H1 (cell line): ENCODE measurements at regions not wholly inside any gene's neighbourhood (a gene's known extent, or its start where the extent isn't known, plus 50 kb on each side); places are given as distances from the start of the nearest gene placed in this dataset.

Experiments used
- CTCF ChIA-PET: fragments of 300-600 bp; sonication (Branson Sonifier 250); formaldehyde crosslinking; loops from one replicate; lab custom pipeline; 2021; ENCODE audit not compliant: partially characterized antibody; lab: Charles Lee
- POLR2A ChIA-PET: fragments of 300-600 bp; sonication (Branson Sonifier 250); formaldehyde crosslinking; loops from one replicate; lab custom pipeline; 2021; ENCODE audit warnings: inconsistent platforms; ENCODE audit not compliant: partially characterized antibody; lab: Charles Lee
- DNase-seq, 2 experiments: peaks; one replicate each; pipeline versions ENCODE4 v3.0.0 to v3.0.0-alpha.2; 2010 to 2022; ENCODE audit warnings: low spot score in 2 of 2, low read depth in 1 of 2, mixed read lengths in 1 of 2
- FAIRE-seq: peaks from 2 replicates; lab custom pipeline; 2011; peaks lifted over from hg19 to GRCh38; lab: Jason Lieb, UNC
- H2AFZ ChIP-seq: 2 replicates; pipeline ENCODE4 v1.8.1; 2012; ENCODE audit warnings: low read length, inconsistent platforms
- H2AK5ac ChIP-seq: 2 replicates; pipeline ENCODE4 v1.6.1; 2013; ENCODE audit warnings: low read depth, low read length
- H2BK120ac ChIP-seq: replicated peaks from 2 replicates; pipeline ENCODE3; 2013; ENCODE audit warnings: low read depth, low read length, inconsistent platforms
- H2BK12ac ChIP-seq: 2 replicates; pipeline ENCODE4 v1.6.1; 2013; ENCODE audit warnings: low read depth, low read length
- H2BK15ac ChIP-seq: 2 replicates; pipeline ENCODE4 v1.6.1; 2013; ENCODE audit warnings: low read length
- H2BK20ac ChIP-seq: 2 replicates; pipeline ENCODE4 v1.6.1; 2013; ENCODE audit warnings: low read length
- H2BK5ac ChIP-seq: 2 replicates; pipeline ENCODE4 v1.6.1; 2013; ENCODE audit warnings: low read depth, low read length
- H3K14ac ChIP-seq: 2 replicates; pipeline ENCODE4 v1.6.1; 2013; ENCODE audit warnings: inconsistent platforms; ENCODE audit not compliant: insufficient read length
- H3K18ac ChIP-seq: 2 replicates; pipeline ENCODE4 v1.6.1; 2013; ENCODE audit warnings: low read length; ENCODE audit errors: extremely low read depth
- H3K23ac ChIP-seq: 2 replicates; pipeline ENCODE4 v1.6.1; 2013; ENCODE audit warnings: inconsistent platforms; ENCODE audit not compliant: insufficient read length
- H3K23me2 ChIP-seq: 2 replicates; pipeline ENCODE4 v1.6.1; 2013; ENCODE audit warnings: low read depth, low read length
- H3K27ac ChIP-seq: 2 replicates; pipeline ENCODE4 v1.6.1; 2011; ENCODE audit warnings: low read depth, low read length, inconsistent platforms
- H3K27me3 ChIP-seq, 4 experiments: replicated peaks in 1 of 4; 1 replicate in 1 of 4; 2 replicates in 3 of 4; pipeline versions ENCODE4 v1.6.1 to v1.8.1; 2011 to 2013; ENCODE audit warnings: low read length in 3 of 4, mild to moderate bottlenecking in 3 of 4, inconsistent platforms in 2 of 4, mixed read lengths in 2 of 4, moderate library complexity in 1 of 4; ENCODE audit not compliant: control insufficient read depth in 3 of 4, insufficient read depth in 3 of 4; ENCODE audit errors: extremely low read depth in 1 of 4
- H3K36me3 ChIP-seq, 4 experiments: 2 replicates each; pipeline versions ENCODE4 v1.6.1 to v1.8.1; 2011 to 2013; ENCODE audit warnings: mild to moderate bottlenecking in 4 of 4, low read length in 3 of 4, moderate library complexity in 2 of 4, control low read depth in 1 of 4, inconsistent platforms in 1 of 4; ENCODE audit not compliant: insufficient read depth in 4 of 4, control insufficient read depth in 2 of 4
- H3K4ac ChIP-seq: replicated peaks from 2 replicates; pipeline ENCODE3; 2013; ENCODE audit warnings: low read length, low read depth, mixed read lengths, inconsistent platforms; ENCODE audit not compliant: insufficient read length
- H3K4me1 ChIP-seq, 4 experiments: replicated peaks in 1 of 4; 1 replicate in 1 of 4; 2 replicates in 3 of 4; pipeline versions ENCODE4 v1.6.1 to v1.8.1; 2011 to 2013; ENCODE audit warnings: low read length in 3 of 4, inconsistent platforms in 2 of 4, mixed read lengths in 1 of 4; ENCODE audit not compliant: insufficient read depth in 4 of 4, control insufficient read depth in 3 of 4
- H3K4me2 ChIP-seq, 2 experiments: 2 replicates each; pipeline versions ENCODE4 v1.6.1 to v1.8.1; 2011 to 2013; ENCODE audit warnings: low read depth in 2 of 2, low read length in 2 of 2, control low read depth in 1 of 2, inconsistent platforms in 1 of 2, mild to moderate bottlenecking in 1 of 2; ENCODE audit not compliant: insufficient read depth in 1 of 2
- H3K4me3 ChIP-seq, 4 experiments: fragments of 200-600, 300-600 bp in 1 of 4; sonication (generic), shearing (Covaris generic), sonication (Bioruptor Twin) in 1 of 4; 2 replicates each; pipeline versions ENCODE4 v1.5.1 to v1.8.1; 2011 to 2016; ENCODE audit warnings: low read length in 4 of 4, low read depth in 3 of 4, control low read depth in 2 of 4, inconsistent platforms in 2 of 4, mild to moderate bottlenecking in 2 of 4, mixed read lengths in 1 of 4, moderate library complexity in 1 of 4; ENCODE audit not compliant: insufficient read depth in 2 of 4; ENCODE audit errors: extremely low read depth in 1 of 4
- H3K56ac ChIP-seq: replicated peaks from 2 replicates; pipeline ENCODE3; 2013; ENCODE audit warnings: low read depth, mild to moderate bottlenecking, mixed read lengths, low read length, inconsistent platforms; ENCODE audit not compliant: insufficient read length
- H3K79me1 ChIP-seq: 2 replicates; pipeline ENCODE4 v1.6.1; 2013; ENCODE audit warnings: low read depth, low read length, control low read depth
- H3K79me2 ChIP-seq, 2 experiments: 2 replicates each; pipeline versions ENCODE4 v1.6.1 to v1.8.1; 2012 to 2013; ENCODE audit warnings: low read length in 2 of 2, mild to moderate bottlenecking in 2 of 2, inconsistent platforms in 1 of 2; ENCODE audit not compliant: insufficient read depth in 2 of 2, control insufficient read depth in 1 of 2
- H3K9ac ChIP-seq, 4 experiments: replicated peaks in 1 of 4; 1 replicate in 1 of 4; 2 replicates in 3 of 4; pipeline versions ENCODE4 v1.6.1 to v1.8.1; 2011 to 2013; ENCODE audit warnings: low read depth in 3 of 4, low read length in 3 of 4, control low read depth in 2 of 4, mild to moderate bottlenecking in 2 of 4, moderate library complexity in 2 of 4, inconsistent platforms in 1 of 4; ENCODE audit errors: extremely low read depth in 1 of 4
- H3K9me3 ChIP-seq, 2 experiments: 2 replicates each; pipeline versions ENCODE4 v1.6.1 to v1.8.1; 2012 to 2013; ENCODE audit warnings: mild to moderate bottlenecking in 2 of 2, moderate library complexity in 2 of 2, control low read depth in 1 of 2, inconsistent platforms in 1 of 2, low read depth in 1 of 2, low read length in 1 of 2, mixed read lengths in 1 of 2; ENCODE audit not compliant: insufficient read depth in 2 of 2
- H4K20me1 ChIP-seq, 2 experiments: replicated peaks in 1 of 2; 2 replicates each; pipeline versions ENCODE3 to v1.8.1; 2011 to 2013; ENCODE audit warnings: inconsistent platforms in 2 of 2, low read length in 2 of 2, mild to moderate bottlenecking in 1 of 2; ENCODE audit not compliant: insufficient read depth in 2 of 2, control insufficient read depth in 1 of 2
- H4K5ac ChIP-seq: 2 replicates; pipeline ENCODE4 v1.6.1; 2013; ENCODE audit warnings: low read length, low read depth, mixed read lengths, inconsistent platforms; ENCODE audit not compliant: insufficient read length
- H4K8ac ChIP-seq: 2 replicates; pipeline ENCODE4 v1.8.0; 2013; ENCODE audit warnings: mild to moderate bottlenecking, moderate library complexity, low read length, inconsistent platforms; ENCODE audit not compliant: insufficient read depth; ENCODE audit errors: extremely low read depth
- H4K91ac ChIP-seq: replicated peaks from 2 replicates; pipeline ENCODE3; 2013; ENCODE audit warnings: low read length, mixed read lengths, inconsistent platforms; ENCODE audit not compliant: insufficient read length
- MAFK ChIP-seq: IDR thresholded peaks from 2 replicates; pipeline ENCODE4 v1.6.1; 2012; ENCODE audit warnings: low read depth, mild to moderate bottlenecking, improper control_type of control experiment, low read length
- TEAD4 ChIP-seq: IDR thresholded peaks from 2 replicates; pipeline ENCODE4 v1.6.1; 2012; ENCODE audit warnings: low read depth, low read length, inconsistent platforms, mixed read lengths
- WGBS, 2 experiments: shearing (Covaris generic) in 1 of 2; methylation state at CpG; one replicate each; pipeline versions ENCODE4 v1.1.6 to v1.1.7; 2013 to 2015; ENCODE audit warnings: low lambda C conversion rate in 2 of 2, mixed read lengths in 2 of 2, inconsistent platforms in 1 of 2, low coverage in 1 of 2, missing lambda C conversion rate in 1 of 2; ENCODE audit not compliant: insufficient replicate concordance in 2 of 2, insufficient coverage in 1 of 2, insufficient read length in 1 of 2; ENCODE audit errors: extremely low coverage in 1 of 2, missing lambda C conversion rate in 1 of 2; 5-methylcytosine and 5-hydroxymethylcytosine counted together

GRCh38 chr1:93779540-93780165, 98.0 kb upstream of the BCAR3 start:
- FAIRE-seq (no peak), DNase-seq (peak in 1 of 2 experiments; percentile 36)
- Histone ChIP-seq H3K23me2 (no peaks in the 10 kb centered on the region), H3K18ac (no peak overlapping the region; the same call in 1 of the 2 replicates), H3K4me3 (no peak overlapping the region), H3K4ac (no peak overlapping the region), H4K20me1 (no peaks in the 10 kb centered on the region), H3K4me2 (no peak overlapping the region), H2AK5ac (no peak overlapping the region), H3K9ac (no peak overlapping the region), H3K23ac (no peak overlapping the region), H3K36me3 (no peaks in the 10 kb centered on the region), H3K27me3 (no peaks in the 10 kb centered on the region), H4K8ac (no peak overlapping the region), H4K5ac (no peak overlapping the region), H4K91ac (no peak overlapping the region), H2BK15ac (no peak overlapping the region), H3K14ac (no peak overlapping the region), H3K56ac (no peak overlapping the region), H3K9me3 (no peaks in the 10 kb centered on the region), H2BK120ac (no peak overlapping the region), H2BK20ac (0 out of 2 replicates have a peak overlapping the region, but pooled peaks have one; percentile 13), H3K79me2 (no peaks in the 10 kb centered on the region), H2AFZ (no peak overlapping the region), H3K27ac (no peak overlapping the region), H3K4me1 (peaks cover 0 to 4% (median 1%) of the 10 kb centered on the region in 4 experiments; a peak in 1 of 7 replicates), H2BK5ac (no peak overlapping the region), H2BK12ac (no peak overlapping the region), H3K79me1 (no peaks in the 10 kb centered on the region)
- 88% methylated on average over 4 of the region's 4 CpGs; no CpG with 5 or more reads in 1 of the 2 experiments for WGBS, 2 experiments
- ChIA-PET CTCF (interaction anchor here (1.0 to 1.2 kb wide), 2 partner anchors 32 to 35 kb away, joined by 3 read pairs; no protein-coding TSS in a partner anchor), POLR2A (interaction anchor here (0.6 kb wide), 1 partner anchor 19 kb away, joined by 3 read pairs; no protein-coding TSS in a partner anchor)
- TF ChIP-seq MAFK (no peak), TEAD4 (0 out of 2 replicates have a peak, but pooled peaks have one; percentile 6)
